ENCODE measurements at regions not wholly inside any gene's neighbourhood (a gene's known extent, or its start where the extent isn't known, plus 50 kb on each side); places are given as distances from the start of the nearest gene placed in this dataset.
A peak's percentile ranks its signal among the peaks of the same experiment; 100 is the strongest.

GRCh38 chr11:33557201-33557600 lies 143.4 kb downstream of the C11orf91 start:
- peak; percentile 90 for DNase-seq (ENCODE audit: low read depth)

GRCh38 chr11:33554219-33554618 lies 146.4 kb downstream of the C11orf91 start:
- no peak for DNase-seq (ENCODE audit: low read depth)

GRCh38 chr11:33553486-33553885 lies 147.1 kb downstream of the C11orf91 start:
- DNase-seq (ENCODE audit: low read depth) = peak; percentile 51

- DNase-seq (ENCODE audit: low read depth) = peak; percentile 57
Measured at GRCh38 chr11:33552756-33553155, 147.9 kb downstream of the C11orf91 start.

- peak; percentile 14 for DNase-seq (ENCODE audit: low read depth)
Measured at GRCh38 chr11:33551051-33551450, 149.6 kb downstream of the C11orf91 start.

GRCh38 chr11:33549483-33549882 lies 151.1 kb downstream of the C11orf91 start:
- DNase-seq (ENCODE audit: low read depth) = no peak

GRCh38 chr11:33545931-33546330 lies 154.7 kb downstream of the C11orf91 start:
- no peak for DNase-seq (ENCODE audit: low read depth)

GRCh38 chr11:33544593-33545373 lies 155.8 kb downstream of the C11orf91 start:
- DNase-seq (ENCODE audit: low read depth) = no peak

- peak; percentile 9 for DNase-seq (ENCODE audit: low read depth)
Measured at GRCh38 chr11:33543823-33544222, 156.8 kb downstream of the C11orf91 start.

- DNase-seq (ENCODE audit: low read depth) = peak; percentile 59
Measured at GRCh38 chr11:33542921-33543320, 157.7 kb downstream of the C11orf91 start.

GRCh38 chr11:33540946-33541915 lies 159.4 kb downstream of the C11orf91 start:
- no peak for DNase-seq (ENCODE audit: low read depth)

GRCh38 chr11:33540427-33540826 lies 160.2 kb downstream of the C11orf91 start:
- no peak for DNase-seq (ENCODE audit: low read depth)

- peak; percentile 23 for DNase-seq (ENCODE audit: low read depth)
Measured at GRCh38 chr11:33539751-33540150, 160.9 kb downstream of the C11orf91 start.

- DNase-seq (ENCODE audit: low read depth) = no peak
Measured at GRCh38 chr11:33538726-33539125, 161.9 kb downstream of the C11orf91 start.

GRCh38 chr11:33536178-33536577 lies 164.4 kb downstream of the C11orf91 start:
- no peak for DNase-seq (ENCODE audit: low read depth)

- peak; percentile 42 for DNase-seq (ENCODE audit: low read depth)
Measured at GRCh38 chr11:33534575-33534974, 166.1 kb downstream of the C11orf91 start.

GRCh38 chr11:33533386-33534052 lies 167.1 kb downstream of the C11orf91 start:
- peak; percentile 15 for DNase-seq (ENCODE audit: low read depth)

- DNase-seq (ENCODE audit: low read depth) = no peak
Measured at GRCh38 chr11:33532720-33533385, 167.8 kb downstream of the C11orf91 start.

GRCh38 chr11:33532257-33532656 lies 168.4 kb downstream of the C11orf91 start:
- DNase-seq (ENCODE audit: low read depth) = no peak

- DNase-seq (ENCODE audit: low read depth) = peak; percentile 91
Measured at GRCh38 chr11:33531743-33532181, 168.9 kb downstream of the C11orf91 start.

GRCh38 chr11:33530815-33531214 lies 169.8 kb downstream of the C11orf91 start:
- peak; percentile 78 for DNase-seq (ENCODE audit: low read depth)

All from RPMI7951 (cell line).